Liver (tissue), 8 donors: ENCODE measurements at regions not wholly inside any gene's neighbourhood (a gene's known extent, or its start where the extent isn't known, plus 50 kb on each side); places are given as distances from the start of the nearest gene placed in this dataset.

Source experiments
- DNase-seq: peaks from one replicate; pipeline ENCODE4 v3.0.0-alpha.2; 2017; ENCODE audit warnings: low spot score
- H3K27ac ChIP-seq, 2 donors: one replicate each; pipeline ENCODE4 v1.7.0; 2013; ENCODE audit warnings: inconsistent platforms in 2 of 2, low read length in 2 of 2, control low read depth in 1 of 2, low read depth in 1 of 2, mild to moderate bottlenecking in 1 of 2
- H3K27me3 ChIP-seq, 4 donors: one replicate each; pipeline versions ENCODE4 v1.6.1 to v1.7.0; 2013; ENCODE audit warnings: low read length in 3 of 4, inconsistent platforms in 1 of 4, mild to moderate bottlenecking in 1 of 4, moderate library complexity in 1 of 4; ENCODE audit not compliant: control insufficient read depth in 4 of 4, insufficient read depth in 4 of 4
- H3K36me3 ChIP-seq, 4 donors: one replicate each; pipeline versions ENCODE4 v1.6.1 to v1.7.0; 2013; ENCODE audit warnings: low read length in 3 of 4, mild to moderate bottlenecking in 3 of 4, low read depth in 1 of 4, moderate library complexity in 1 of 4; ENCODE audit not compliant: control insufficient read depth in 4 of 4, insufficient read depth in 3 of 4
- H3K4me1 ChIP-seq, 4 donors: one replicate each; pipeline versions ENCODE4 v1.6.1 to v1.7.0; 2013; ENCODE audit warnings: low read length in 3 of 4, mild to moderate bottlenecking in 3 of 4, moderate library complexity in 1 of 4; ENCODE audit not compliant: control insufficient read depth in 4 of 4, insufficient read depth in 4 of 4
- H3K4me3 ChIP-seq, 3 donors: one replicate each; pipeline versions ENCODE4 v1.6.1 to v1.7.0; 2013; ENCODE audit warnings: low read length in 3 of 3, control low read depth in 1 of 3, low read depth in 1 of 3, mild to moderate bottlenecking in 1 of 3
- H3K9ac ChIP-seq, 2 donors: one replicate each; pipeline ENCODE4 v1.7.0; 2013; ENCODE audit warnings: low read length in 2 of 2, mild to moderate bottlenecking in 2 of 2, moderate library complexity in 2 of 2, control low read depth in 1 of 2, low read depth in 1 of 2
- H3K9me3 ChIP-seq, 4 donors: one replicate each; pipeline versions ENCODE4 v1.6.1 to v1.7.0; 2013; ENCODE audit warnings: low read length in 3 of 4; ENCODE audit not compliant: control insufficient read depth in 4 of 4
- EGR1 ChIP-seq, 2 donors: IDR thresholded peaks; 2 replicates each; pipeline ENCODE4 v1.6.1; 2016 to 2018; ENCODE audit warnings: antibody characterized with exemption in 2 of 2, low read depth in 2 of 2
- FOXA2 ChIP-seq: IDR thresholded peaks from 2 replicates; pipeline ENCODE4 v1.6.1; 2016; ENCODE audit warnings: antibody characterized with exemption
- GABPA ChIP-seq, 2 donors: IDR thresholded peaks in 1 of 2; conservative IDR thresholded peaks in 1 of 2; 2 replicates each; pipeline ENCODE4 v1.6.1; 2016; ENCODE audit warnings: antibody characterized with exemption in 2 of 2, mild to moderate bottlenecking in 1 of 2, moderate library complexity in 1 of 2
- HNF4A ChIP-seq, 2 donors: conservative IDR thresholded peaks; 2 replicates each; pipeline ENCODE4 v1.6.1; 2016; ENCODE audit warnings: antibody characterized with exemption in 2 of 2, mild to moderate bottlenecking in 2 of 2
- HNF4G ChIP-seq: IDR thresholded peaks from 2 replicates; pipeline ENCODE4 v1.6.1; 2016; ENCODE audit warnings: antibody characterized with exemption
- NR2F2 ChIP-seq: IDR thresholded peaks from 2 replicates; pipeline ENCODE4 v1.6.1; 2016; ENCODE audit warnings: antibody characterized with exemption
- RAD21 ChIP-seq, 2 donors: IDR thresholded peaks; 2 replicates each; pipeline ENCODE4 v1.6.1; 2016; ENCODE audit warnings: antibody characterized with exemption in 2 of 2, mild to moderate bottlenecking in 2 of 2
- RXRA ChIP-seq, 2 donors: IDR thresholded peaks; 2 replicates each; pipeline ENCODE4 v1.6.1; 2017 to 2018; ENCODE audit warnings: antibody characterized with exemption in 2 of 2, mild to moderate bottlenecking in 1 of 2
- SP1 ChIP-seq: IDR thresholded peaks from 2 replicates; pipeline ENCODE4 v1.6.1; 2018; ENCODE audit warnings: antibody characterized with exemption, mild to moderate bottlenecking
- TAF1 ChIP-seq: conservative IDR thresholded peaks from 2 replicates; pipeline ENCODE4 v1.6.1; 2016; ENCODE audit warnings: antibody characterized with exemption, mild to moderate bottlenecking
- YY1 ChIP-seq: IDR thresholded peaks from 2 replicates; pipeline ENCODE4 v1.6.1; 2016; ENCODE audit warnings: antibody characterized with exemption, mild to moderate bottlenecking
- ZBTB33 ChIP-seq: IDR thresholded peaks from 2 replicates; pipeline ENCODE4 v1.6.1; 2016; ENCODE audit warnings: antibody characterized with exemption
- WGBS: extraction: QIAGEN DNeasy Blood & Tissue Kit; methylation state at CpG from one replicate; pipeline ENCODE4 v1.1.7; 2013; 5-methylcytosine and 5-hydroxymethylcytosine counted together
- TF ChIP-seq, protein P1 (sequence below): IDR thresholded peaks from 2 replicates; pipeline ENCODE4 v1.6.1; 2016; ENCODE audit warnings: antibody characterized with exemption
- TF ChIP-seq, protein P2 (sequence below): IDR thresholded peaks from 2 replicates; pipeline ENCODE4 v1.6.1; 2016; ENCODE audit warnings: antibody characterized with exemption
- TF ChIP-seq, protein P3 (sequence below): fragments of 150-350 bp; IDR thresholded peaks from 2 replicates; pipeline ENCODE4 v1.5.1; 2017; ENCODE audit warnings: improper control_type of control experiment, low read depth, low read length; ENCODE audit not compliant: missing input control
- TF ChIP-seq, protein P4 (sequence below): IDR thresholded peaks from 2 replicates; pipeline ENCODE4 v1.6.1; 2016; ENCODE audit warnings: antibody characterized with exemption, mild to moderate bottlenecking
- donor health status: healthy.
- donor health status: healthy.
- donor health status: healthy.
- donor health status: healthy.
- donor health status: healthy.

- no peak overlapping the region for H3K27ac ChIP-seq
- DNase-seq = no peak
- 34% methylated on average over 2 of the region's 2 CpGs for WGBS
- H3K4me1 ChIP-seq = no peaks in the 10 kb centered on the region
- TF ChIP-seq HNF4G (no peak), NR2F2 (no peak), ZBTB33 (no peak), RAD21 (IDR thresholded peaks at IDR 0.05) (no peak), HNF4A (conservative IDR thresholded peaks at IDR 0.05) (no peak), GABPA (IDR thresholded peaks at IDR 0.05 in 1 of 2, conservative IDR thresholded peaks at IDR 0.05 in 1 of 2) (no peak), SP1 (no peak), RXRA (IDR thresholded peaks at IDR 0.05) (no peak), YY1 (no peak), FOXA2 (no peak), TAF1 (no peak)
- TF ChIP-seq, protein P1, sequence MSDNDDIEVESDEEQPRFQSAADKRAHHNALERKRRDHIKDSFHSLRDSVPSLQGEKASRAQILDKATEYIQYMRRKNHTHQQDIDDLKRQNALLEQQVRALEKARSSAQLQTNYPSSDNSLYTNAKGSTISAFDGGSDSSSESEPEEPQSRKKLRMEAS = no peak
- TF ChIP-seq, protein P2, sequence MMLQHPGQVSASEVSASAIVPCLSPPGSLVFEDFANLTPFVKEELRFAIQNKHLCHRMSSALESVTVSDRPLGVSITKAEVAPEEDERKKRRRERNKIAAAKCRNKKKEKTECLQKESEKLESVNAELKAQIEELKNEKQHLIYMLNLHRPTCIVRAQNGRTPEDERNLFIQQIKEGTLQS = no peak
- TF ChIP-seq, protein P3, sequence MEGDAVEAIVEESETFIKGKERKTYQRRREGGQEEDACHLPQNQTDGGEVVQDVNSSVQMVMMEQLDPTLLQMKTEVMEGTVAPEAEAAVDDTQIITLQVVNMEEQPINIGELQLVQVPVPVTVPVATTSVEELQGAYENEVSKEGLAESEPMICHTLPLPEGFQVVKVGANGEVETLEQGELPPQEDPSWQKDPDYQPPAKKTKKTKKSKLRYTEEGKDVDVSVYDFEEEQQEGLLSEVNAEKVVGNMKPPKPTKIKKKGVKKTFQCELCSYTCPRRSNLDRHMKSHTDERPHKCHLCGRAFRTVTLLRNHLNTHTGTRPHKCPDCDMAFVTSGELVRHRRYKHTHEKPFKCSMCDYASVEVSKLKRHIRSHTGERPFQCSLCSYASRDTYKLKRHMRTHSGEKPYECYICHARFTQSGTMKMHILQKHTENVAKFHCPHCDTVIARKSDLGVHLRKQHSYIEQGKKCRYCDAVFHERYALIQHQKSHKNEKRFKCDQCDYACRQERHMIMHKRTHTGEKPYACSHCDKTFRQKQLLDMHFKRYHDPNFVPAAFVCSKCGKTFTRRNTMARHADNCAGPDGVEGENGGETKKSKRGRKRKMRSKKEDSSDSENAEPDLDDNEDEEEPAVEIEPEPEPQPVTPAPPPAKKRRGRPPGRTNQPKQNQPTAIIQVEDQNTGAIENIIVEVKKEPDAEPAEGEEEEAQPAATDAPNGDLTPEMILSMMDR = no peak
- H3K27me3 ChIP-seq = no peaks in the 10 kb centered on the region
- H3K4me3 ChIP-seq = no peak overlapping the region
- H3K9me3 ChIP-seq = no peaks in the 10 kb centered on the region
- H3K9ac ChIP-seq = no peak overlapping the region
- no peaks in the 10 kb centered on the region for H3K36me3 ChIP-seq
These were observed 383.9 kb downstream of the DCAF12L2 start for GRCh38 chrX:125782184-125782583.

GRCh38 chrX:125786316-125786715 is 379.8 kb downstream of the DCAF12L2 start:
- H3K27ac ChIP-seq = no peak overlapping the region
- DNase-seq = no peak
- H3K36me3 ChIP-seq = no peaks in the 10 kb centered on the region
- H3K4me3 ChIP-seq = no peak overlapping the region
- 34% methylated on average over 2 of the region's 2 CpGs for WGBS
- H3K4me1 ChIP-seq = no peaks in the 10 kb centered on the region
- H3K9ac ChIP-seq = no peak overlapping the region
- no peak for TF ChIP-seq HNF4G
- TF ChIP-seq ZBTB33 = no peak
- TF ChIP-seq, protein P4, sequence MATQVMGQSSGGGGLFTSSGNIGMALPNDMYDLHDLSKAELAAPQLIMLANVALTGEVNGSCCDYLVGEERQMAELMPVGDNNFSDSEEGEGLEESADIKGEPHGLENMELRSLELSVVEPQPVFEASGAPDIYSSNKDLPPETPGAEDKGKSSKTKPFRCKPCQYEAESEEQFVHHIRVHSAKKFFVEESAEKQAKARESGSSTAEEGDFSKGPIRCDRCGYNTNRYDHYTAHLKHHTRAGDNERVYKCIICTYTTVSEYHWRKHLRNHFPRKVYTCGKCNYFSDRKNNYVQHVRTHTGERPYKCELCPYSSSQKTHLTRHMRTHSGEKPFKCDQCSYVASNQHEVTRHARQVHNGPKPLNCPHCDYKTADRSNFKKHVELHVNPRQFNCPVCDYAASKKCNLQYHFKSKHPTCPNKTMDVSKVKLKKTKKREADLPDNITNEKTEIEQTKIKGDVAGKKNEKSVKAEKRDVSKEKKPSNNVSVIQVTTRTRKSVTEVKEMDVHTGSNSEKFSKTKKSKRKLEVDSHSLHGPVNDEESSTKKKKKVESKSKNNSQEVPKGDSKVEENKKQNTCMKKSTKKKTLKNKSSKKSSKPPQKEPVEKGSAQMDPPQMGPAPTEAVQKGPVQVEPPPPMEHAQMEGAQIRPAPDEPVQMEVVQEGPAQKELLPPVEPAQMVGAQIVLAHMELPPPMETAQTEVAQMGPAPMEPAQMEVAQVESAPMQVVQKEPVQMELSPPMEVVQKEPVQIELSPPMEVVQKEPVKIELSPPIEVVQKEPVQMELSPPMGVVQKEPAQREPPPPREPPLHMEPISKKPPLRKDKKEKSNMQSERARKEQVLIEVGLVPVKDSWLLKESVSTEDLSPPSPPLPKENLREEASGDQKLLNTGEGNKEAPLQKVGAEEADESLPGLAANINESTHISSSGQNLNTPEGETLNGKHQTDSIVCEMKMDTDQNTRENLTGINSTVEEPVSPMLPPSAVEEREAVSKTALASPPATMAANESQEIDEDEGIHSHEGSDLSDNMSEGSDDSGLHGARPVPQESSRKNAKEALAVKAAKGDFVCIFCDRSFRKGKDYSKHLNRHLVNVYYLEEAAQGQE = no peak
- TF ChIP-seq EGR1 (IDR thresholded peaks at IDR 0.05; ENCODE audit: low read depth in 2 of 2) = no peak
- TF ChIP-seq GABPA (IDR thresholded peaks at IDR 0.05 in 1 of 2, conservative IDR thresholded peaks at IDR 0.05 in 1 of 2) = no peak
- H3K27me3 ChIP-seq = no peaks in the 10 kb centered on the region
- no peaks in the 10 kb centered on the region for H3K9me3 ChIP-seq
